Breast epithelium (tissue), 4 donors: ENCODE measurements at regions not wholly inside any gene's neighbourhood (a gene's known extent, or its start where the extent isn't known, plus 50 kb on each side); places are given as distances from the start of the nearest gene placed in this dataset.

Source experiments
- DNase-seq, 2 donors: peaks; one replicate each; pipeline ENCODE4 v3.0.0-alpha.2; 2019; ENCODE audit warnings: low spot score in 2 of 2
- H3K27ac ChIP-seq, 2 donors: fragments of 200-600 bp; sonication (generic) in 1 of 2; one replicate each; pipeline ENCODE4 v1.5.1; 2016 to 2019; ENCODE audit warnings: mild to moderate bottlenecking in 1 of 2
- H3K27me3 ChIP-seq, 2 donors: fragments of 200-600 bp; sonication (generic) in 1 of 2; one replicate each; pipeline versions ENCODE4 v1.5.1 to v1.6.0; 2017 to 2019; ENCODE audit warnings: control low read depth in 1 of 2, mild to moderate bottlenecking in 1 of 2
- H3K36me3 ChIP-seq: fragments of 200-600 bp; one replicate; pipeline ENCODE4 v1.5.1; 2019
- H3K4me1 ChIP-seq, 2 donors: fragments of 200-600 bp; sonication (generic); one replicate each; pipeline ENCODE4 v1.5.1; 2016 to 2019; ENCODE audit warnings: control low read depth in 1 of 2
- H3K4me3 ChIP-seq, 3 donors: fragments of 200-600 bp; sonication (generic); 1 replicate in 2 of 3; 2 replicates in 1 of 3; pipeline ENCODE4 v1.5.1; 2016 to 2019; ENCODE audit warnings: mild to moderate bottlenecking in 3 of 3, moderate library complexity in 2 of 3
- H3K9me3 ChIP-seq, 2 donors: fragments of 200-600 bp; sonication (generic) in 1 of 2; one replicate each; pipeline ENCODE4 v1.5.1; 2016 to 2019; ENCODE audit warnings: control low read depth in 1 of 2
- CTCF ChIP-seq, 3 donors: fragments of 450-650 bp; IDR thresholded peaks; one replicate each; pipeline ENCODE4 v1.5.1; 2016 to 2017; ENCODE audit warnings: antibody characterized with exemption in 3 of 3, mild to moderate bottlenecking in 3 of 3, moderate library complexity in 3 of 3
- POLR2A ChIP-seq: fragments of 450-650 bp; IDR thresholded peaks from one replicate; pipeline ENCODE4 v1.6.1; 2016; ENCODE audit warnings: antibody characterized with exemption, mild to moderate bottlenecking, moderate library complexity
- POLR2AphosphoS5 ChIP-seq, 3 donors: sonication (generic); formaldehyde crosslinking; IDR thresholded peaks; one replicate each; pipeline ENCODE4 v1.6.1; 2017; ENCODE audit warnings: antibody characterized with exemption in 3 of 3
- intact Hi-C: fragments of 100-400 bp; cut with DNase I; formaldehyde crosslinking; loops from one replicate; pipeline ENCODE4 v1.15.1; 2023; ENCODE audit warnings: low total_unique reads

- Histone ChIP-seq H3K4me3 (no peak overlapping the region), H3K36me3 (no peaks in the 10 kb centered on the region), H3K9me3 (no peaks in the 10 kb centered on the region), H3K4me1 (no peaks in the 10 kb centered on the region), H3K27me3 (peaks cover 0 to 77% of the 10 kb centered on the region in 2 donors), H3K27ac (no peak overlapping the region)
- TF ChIP-seq POLR2A (no peak), CTCF (IDR thresholded peaks at IDR 0.05) (no peak), POLR2AphosphoS5 (IDR thresholded peaks at IDR 0.05) (no peak)
- intact Hi-C loops = no loop called here
- DNase-seq = no peak
These were observed 171.7 kb upstream of the LHX5 start for GRCh38 chr12:113643177-113643974.

GRCh38 chr12:113642672-113643071 lies 171.0 kb upstream of the LHX5 start:
- Histone ChIP-seq H3K27ac (no peak overlapping the region), H3K36me3 (no peaks in the 10 kb centered on the region), H3K4me1 (no peaks in the 10 kb centered on the region), H3K9me3 (no peaks in the 10 kb centered on the region), H3K27me3 (peaks cover 0 to 81% of the 10 kb centered on the region in 2 donors), H3K4me3 (no peak overlapping the region)
- TF ChIP-seq POLR2A (no peak), POLR2AphosphoS5 (IDR thresholded peaks at IDR 0.05) (no peak), CTCF (IDR thresholded peaks at IDR 0.05) (no peak)
- intact Hi-C loops = no loop called here
- DNase-seq = no peak

- intact Hi-C loops = no loop called here
- Histone ChIP-seq H3K4me1 (no peaks in the 10 kb centered on the region), H3K27me3 (peaks cover 0 to 86% of the 10 kb centered on the region in 2 donors), H3K36me3 (no peaks in the 10 kb centered on the region), H3K9me3 (no peaks in the 10 kb centered on the region), H3K27ac (no peak overlapping the region), H3K4me3 (no peak overlapping the region)
- TF ChIP-seq POLR2A (no peak), CTCF (IDR thresholded peaks at IDR 0.05) (no peak), POLR2AphosphoS5 (IDR thresholded peaks at IDR 0.05) (no peak)
- no peak for DNase-seq
These were observed 170.5 kb upstream of the LHX5 start for GRCh38 chr12:113642216-113642615.

- Histone ChIP-seq H3K4me1 (no peaks in the 10 kb centered on the region), H3K9me3 (no peaks in the 10 kb centered on the region), H3K27ac (no peak overlapping the region), H3K27me3 (peaks cover 0 to 86% of the 10 kb centered on the region in 2 donors), H3K36me3 (no peaks in the 10 kb centered on the region), H3K4me3 (no peak overlapping the region)
- intact Hi-C loops = no loop called here
- no peak for DNase-seq
- TF ChIP-seq POLR2A (no peak), POLR2AphosphoS5 (IDR thresholded peaks at IDR 0.05) (no peak), CTCF (IDR thresholded peaks at IDR 0.05) (no peak)
These were observed 169.9 kb upstream of the LHX5 start for GRCh38 chr12:113641426-113642030.

GRCh38 chr12:113640837-113641236 lies 169.2 kb upstream of the LHX5 start:
- Histone ChIP-seq H3K4me3 (no peak overlapping the region), H3K36me3 (no peaks in the 10 kb centered on the region), H3K9me3 (no peaks in the 10 kb centered on the region), H3K4me1 (no peaks in the 10 kb centered on the region), H3K27me3 (peaks cover 0 to 84% of the 10 kb centered on the region in 2 donors), H3K27ac (no peak overlapping the region)
- no peak for TF ChIP-seq POLR2AphosphoS5 (IDR thresholded peaks at IDR 0.05)
- TF ChIP-seq CTCF (IDR thresholded peaks at IDR 0.05) = no peak
- no peak for TF ChIP-seq POLR2A
- intact Hi-C loops = no loop called here
- no peak for DNase-seq
